HUES64 (cell line): ENCODE measurements at regions not wholly inside any gene's neighbourhood (a gene's known extent, or its start where the extent isn't known, plus 50 kb on each side); places are given as distances from the start of the nearest gene placed in this dataset.

Source experiments
- H3K27ac ChIP-seq: 2 replicates; pipeline ENCODE4 v1.7.0; 2013; ENCODE audit warnings: low read depth, low read length, inconsistent platforms
- H3K27me3 ChIP-seq: 2 replicates; pipeline ENCODE4 v1.6.1; 2013; ENCODE audit warnings: mild to moderate bottlenecking, low read length; ENCODE audit not compliant: insufficient read depth
- H3K36me3 ChIP-seq: 2 replicates; pipeline ENCODE4 v1.6.1; 2013; ENCODE audit warnings: mild to moderate bottlenecking, low read length; ENCODE audit not compliant: insufficient read depth
- H3K4me1 ChIP-seq: 2 replicates; pipeline ENCODE4 v1.6.1; 2013; ENCODE audit warnings: mild to moderate bottlenecking, low read length, moderate library complexity; ENCODE audit not compliant: insufficient read depth
- H3K4me3 ChIP-seq: 2 replicates; pipeline ENCODE4 v1.5.1; 2013; ENCODE audit warnings: mild to moderate bottlenecking, low read length, moderate library complexity
- H3K9ac ChIP-seq: 2 replicates; pipeline ENCODE4 v1.6.1; 2013; ENCODE audit warnings: mild to moderate bottlenecking, low read depth, low read length
- H3K9me3 ChIP-seq: 2 replicates; pipeline ENCODE4 v1.6.1; 2013; ENCODE audit warnings: low read depth, low read length; ENCODE audit not compliant: insufficient read depth
- WGBS: fragments of 150-250, 120-280 bp; methylation state at CpG from one replicate; pipeline ENCODE4 v1.1.7; 2013; ENCODE audit warnings: missing lambda C conversion rate; 5-methylcytosine and 5-hydroxymethylcytosine counted together

DNA sequence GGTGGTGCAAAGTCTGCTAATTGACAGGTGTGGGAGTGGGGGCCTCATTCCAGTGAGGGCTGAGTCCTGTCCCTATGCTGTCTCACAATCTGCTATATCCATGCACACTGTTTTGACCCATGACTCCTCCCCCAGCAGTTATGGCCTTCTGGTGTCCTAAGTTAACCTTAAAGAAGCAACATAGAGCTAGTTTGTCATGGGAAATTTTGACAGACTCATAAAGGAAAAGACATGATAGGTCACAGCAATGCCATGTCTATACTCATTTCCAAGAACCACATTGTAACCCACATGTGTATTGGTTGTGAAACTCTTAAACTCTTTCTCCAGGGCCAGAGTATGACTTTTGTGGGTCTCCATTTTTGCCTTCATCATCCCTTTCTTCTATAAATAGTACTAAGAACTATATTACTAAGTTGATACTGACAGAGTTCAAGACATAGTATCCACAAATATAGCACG lies 78.2 kb upstream of the SLC1A4 start:
- Histone ChIP-seq H3K27me3 (no peaks in the 10 kb centered on the region), H3K27ac (no peak overlapping the region), H3K4me1 (peaks cover 7% of the 10 kb centered on the region; the same call in 1 of the 2 replicates), H3K4me3 (no peak overlapping the region), H3K9ac (no peak overlapping the region), H3K9me3 (no peaks in the 10 kb centered on the region), H3K36me3 (no peaks in the 10 kb centered on the region)
- 84% methylated on average over 1 of the region's 1 CpG for WGBS

DNA sequence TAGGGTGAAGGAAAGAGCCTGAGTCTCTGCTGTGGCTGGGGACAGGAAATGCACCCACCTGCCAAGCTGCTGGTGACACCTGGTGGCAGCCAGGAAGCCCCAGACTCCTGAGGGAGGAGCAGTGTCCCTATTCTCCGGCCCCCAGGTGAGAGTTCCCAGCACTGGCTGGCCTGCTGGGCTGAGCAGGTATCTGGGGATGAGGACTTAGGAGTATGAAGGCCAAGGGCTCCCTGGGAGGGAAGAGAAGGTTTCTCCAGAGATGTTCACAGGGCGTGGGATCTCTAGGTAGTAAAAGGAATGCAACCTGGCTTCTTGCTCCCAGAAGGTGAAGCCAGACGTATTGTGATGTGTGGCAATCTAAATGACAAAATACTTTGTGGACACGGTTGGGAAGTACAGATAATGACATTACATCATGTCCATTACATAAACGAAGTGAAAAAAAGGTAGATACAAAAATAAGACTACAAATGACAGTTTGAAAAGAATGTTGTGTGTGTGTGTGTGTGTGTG lies 75.8 kb upstream of the SLC1A4 start:
- Histone ChIP-seq H3K36me3 (no peaks in the 10 kb centered on the region), H3K27me3 (no peaks in the 10 kb centered on the region), H3K9ac (no peak overlapping the region), H3K4me1 (peaks cover 7% of the 10 kb centered on the region; the same call in 1 of the 2 replicates), H3K9me3 (no peaks in the 10 kb centered on the region), H3K4me3 (no peak overlapping the region), H3K27ac (no peak overlapping the region)
- WGBS, result 69% methylated on average over 5 of the region's 5 CpGs

GRCh38 chr2:64914247-64914646 lies 75.0 kb upstream of the SLC1A4 start:
- H3K4me1 ChIP-seq, result peaks cover 7% of the 10 kb centered on the region; the same call in 1 of the 2 replicates
- H3K9ac ChIP-seq, result no peak overlapping the region
- no peaks in the 10 kb centered on the region for H3K9me3 ChIP-seq
- no peak overlapping the region for H3K27ac ChIP-seq
- no peak overlapping the region for H3K4me3 ChIP-seq
- H3K36me3 ChIP-seq, result no peaks in the 10 kb centered on the region
- 90% methylated on average over 8 of the region's 9 CpGs for WGBS
- H3K27me3 ChIP-seq, result no peaks in the 10 kb centered on the region; the same call in 1 of the 2 replicates

DNA sequence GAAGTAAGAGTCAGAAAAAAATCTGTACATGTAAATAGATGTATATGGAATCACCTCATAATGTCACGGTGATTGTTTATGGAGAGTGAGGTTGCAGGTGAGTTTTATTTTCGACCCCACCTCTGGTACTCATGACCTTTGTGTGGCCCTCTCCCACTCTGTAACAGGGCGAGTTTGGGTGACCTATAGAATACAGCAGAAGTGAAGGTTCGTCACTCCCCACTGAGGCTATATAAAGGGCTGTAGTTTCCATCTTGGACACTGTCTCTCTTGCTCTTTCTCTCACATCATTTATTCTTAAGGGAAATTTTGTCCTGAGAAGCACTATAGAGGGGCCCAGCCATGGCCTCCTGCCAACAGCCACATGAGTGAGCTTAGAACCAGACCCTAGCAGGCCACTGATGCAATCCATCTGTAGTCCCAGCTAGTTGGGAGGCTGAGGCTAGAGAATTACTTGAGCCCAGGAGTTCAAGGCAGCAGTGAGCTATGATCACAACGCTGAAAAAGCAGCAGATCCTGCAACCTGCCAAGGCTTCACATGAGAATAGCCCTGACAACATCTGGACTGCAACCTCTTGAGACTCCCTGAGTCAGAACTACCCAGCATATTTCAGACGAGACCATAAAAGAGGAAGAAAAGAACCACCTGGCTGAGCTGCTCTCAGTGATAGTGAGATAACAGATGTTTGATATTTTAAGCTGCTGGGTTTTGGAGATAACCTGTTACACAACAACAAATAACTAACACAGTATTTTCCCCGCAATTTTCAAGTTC lies 74.3 kb upstream of the SLC1A4 start:
- H3K36me3 ChIP-seq, result no peaks in the 10 kb centered on the region
- H3K9ac ChIP-seq, result no peak overlapping the region
- no peak overlapping the region for H3K4me3 ChIP-seq
- 86% methylated on average over 7 of the region's 7 CpGs for WGBS
- no peaks in the 10 kb centered on the region for H3K9me3 ChIP-seq
- peaks cover 7% of the 10 kb centered on the region; the same call in 1 of the 2 replicates for H3K4me1 ChIP-seq
- no peak overlapping the region for H3K27ac ChIP-seq
- H3K27me3 ChIP-seq, result no peaks in the 10 kb centered on the region; the same call in 1 of the 2 replicates

- H3K27ac ChIP-seq, result no peak overlapping the region
- peaks cover 7% of the 10 kb centered on the region; the same call in 1 of the 2 replicates for H3K4me1 ChIP-seq
- no peak overlapping the region for H3K4me3 ChIP-seq
- no peaks in the 10 kb centered on the region; the same call in 1 of the 2 replicates for H3K27me3 ChIP-seq
- WGBS, result 74% methylated on average over 2 of the region's 3 CpGs
- no peak overlapping the region for H3K9ac ChIP-seq
- no peaks in the 10 kb centered on the region for H3K36me3 ChIP-seq
- H3K9me3 ChIP-seq, result no peaks in the 10 kb centered on the region
Measured at GRCh38 chr2:64915510-64915900, 73.7 kb upstream of the SLC1A4 start.

GRCh38 chr2:64918220-64918886 lies 70.8 kb upstream of the SLC1A4 start:
- peaks cover 3% of the 10 kb centered on the region; the same call in 1 of the 2 replicates for H3K4me1 ChIP-seq
- H3K4me3 ChIP-seq, result peak overlapping the region; percentile 55; the same call in 1 of the 2 replicates
- no peaks in the 10 kb centered on the region for H3K9me3 ChIP-seq
- WGBS, result 72% methylated on average over 8 of the region's 8 CpGs
- H3K27ac ChIP-seq, result no peak overlapping the region
- no peak overlapping the region for H3K9ac ChIP-seq
- H3K27me3 ChIP-seq, result no peaks in the 10 kb centered on the region; the same call in 1 of the 2 replicates
- H3K36me3 ChIP-seq, result no peaks in the 10 kb centered on the region

- no peaks in the 10 kb centered on the region for H3K9me3 ChIP-seq
- WGBS, result 91% methylated on average over 2 of the region's 2 CpGs
- no peaks in the 10 kb centered on the region; the same call in 1 of the 2 replicates for H3K4me1 ChIP-seq
- H3K27me3 ChIP-seq, result no peaks in the 10 kb centered on the region; the same call in 1 of the 2 replicates
- no peak overlapping the region for H3K9ac ChIP-seq
- H3K27ac ChIP-seq, result no peak overlapping the region
- no peaks in the 10 kb centered on the region for H3K36me3 ChIP-seq
- no peak overlapping the region for H3K4me3 ChIP-seq
Measured at GRCh38 chr2:64919261-64919660, 69.9 kb upstream of the SLC1A4 start.

- no peaks in the 10 kb centered on the region; the same call in 1 of the 2 replicates for H3K27me3 ChIP-seq
- H3K27ac ChIP-seq, result no peak overlapping the region
- WGBS, result 91% methylated on average over 14 of the region's 14 CpGs
- no peak overlapping the region for H3K4me3 ChIP-seq
- H3K4me1 ChIP-seq, result no peaks in the 10 kb centered on the region
- H3K36me3 ChIP-seq, result no peaks in the 10 kb centered on the region
- no peak overlapping the region for H3K9ac ChIP-seq
- H3K9me3 ChIP-seq, result peaks cover 16% of the 10 kb centered on the region; the same call in 1 of the 2 replicates
Measured at GRCh38 chr2:64922482-64923384, 66.5 kb upstream of the SLC1A4 start.

GRCh38 chr2:64923385-64923710 lies 65.9 kb upstream of the SLC1A4 start:
- H3K36me3 ChIP-seq, result no peaks in the 10 kb centered on the region
- H3K4me3 ChIP-seq, result no peak overlapping the region
- H3K27ac ChIP-seq, result no peak overlapping the region
- peaks cover 16% of the 10 kb centered on the region; the same call in 1 of the 2 replicates for H3K9me3 ChIP-seq
- no peak overlapping the region for H3K9ac ChIP-seq
- WGBS, result 90% methylated on average over 2 of the region's 2 CpGs
- H3K27me3 ChIP-seq, result no peaks in the 10 kb centered on the region; the same call in 1 of the 2 replicates
- no peaks in the 10 kb centered on the region for H3K4me1 ChIP-seq

DNA sequence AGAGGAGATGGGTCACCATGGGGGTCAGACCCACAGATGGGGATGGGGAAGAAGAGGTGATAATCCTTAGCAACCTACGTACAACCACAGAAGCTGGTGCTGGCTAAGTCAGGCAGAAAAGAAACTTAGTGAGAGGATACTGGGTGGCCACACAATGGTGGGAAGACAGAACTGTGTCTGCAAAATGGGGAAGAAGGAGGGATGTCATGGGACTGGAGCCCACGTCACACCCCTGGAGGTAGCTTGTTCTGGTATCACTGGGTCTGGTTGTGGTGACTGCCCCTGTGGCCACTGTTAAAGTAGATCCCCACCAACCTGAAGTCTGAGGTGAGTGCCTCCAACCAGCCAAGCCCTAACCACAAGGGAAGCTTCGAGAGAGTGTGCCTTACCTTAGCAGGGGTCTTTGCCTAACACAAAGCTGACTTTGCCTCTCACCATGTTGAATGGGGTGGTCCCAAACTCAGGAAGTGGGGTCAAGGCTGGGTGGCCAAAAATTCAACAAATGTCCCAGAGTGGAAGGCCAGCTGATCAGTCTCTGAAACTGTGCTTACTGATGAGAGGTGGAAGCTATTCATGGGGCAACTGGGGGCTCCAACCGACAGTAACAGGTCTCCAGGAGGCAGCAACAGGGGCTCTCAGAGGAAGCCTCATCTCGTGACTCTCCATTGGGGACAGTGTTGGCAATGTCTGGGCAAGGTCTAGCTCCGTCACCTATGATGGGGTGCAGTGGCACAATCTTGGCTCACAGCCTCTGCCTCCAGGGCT lies 64.8 kb upstream of the SLC1A4 start:
- H3K4me3 ChIP-seq, result no peak overlapping the region
- no peaks in the 10 kb centered on the region for H3K36me3 ChIP-seq
- no peaks in the 10 kb centered on the region for H3K27me3 ChIP-seq
- no peak overlapping the region for H3K9ac ChIP-seq
- peaks cover 16% of the 10 kb centered on the region; the same call in 1 of the 2 replicates for H3K9me3 ChIP-seq
- no peaks in the 10 kb centered on the region for H3K4me1 ChIP-seq
- H3K27ac ChIP-seq, result no peak overlapping the region
- 91% methylated on average over 6 of the region's 6 CpGs for WGBS
